ENCODE measurements at regions not wholly inside any gene's neighbourhood (a gene's known extent, or its start where the extent isn't known, plus 50 kb on each side); places are given as distances from the start of the nearest gene placed in this dataset.
A peak's percentile ranks its signal among the peaks of the same experiment; 100 is the strongest.

GRCh38 chr20:39130627-39131026 is 168.5 kb downstream of the DHX35 start:
- no peak for FAIRE-seq
- no peak for TF ChIP-seq PAX5 (IDR thresholded peaks at IDR 0.05; ENCODE audit: insufficient read depth, low read length, severe bottlenecking)
- no peak for TF ChIP-seq POU2F2 (IDR thresholded peaks at IDR 0.05; ENCODE audit: low read depth, low read length)
- TF ChIP-seq POLR2A (IDR thresholded peaks at IDR 0.05; ENCODE audit: low read depth, low read length): no peak
- TF ChIP-seq POLR2AphosphoS5 (IDR thresholded peaks at IDR 0.05; ENCODE audit: low read depth, low read length): no peak
- no peak for TF ChIP-seq SPI1 (IDR thresholded peaks at IDR 0.05; ENCODE audit: low read depth, low read length)
- no peak for TF ChIP-seq TAF1 (IDR thresholded peaks at IDR 0.05; ENCODE audit: low read depth, low read length)

GRCh38 chr20:39129523-39129922 is 167.4 kb downstream of the DHX35 start:
- DNase-seq (ENCODE audit: insufficient read length, low spot score) (no peak), FAIRE-seq (no peak)
- no peak for TF ChIP-seq POLR2A (IDR thresholded peaks at IDR 0.05; ENCODE audit: low read depth, low read length)
- TF ChIP-seq PAX5 (IDR thresholded peaks at IDR 0.05; ENCODE audit: insufficient read depth, low read length, severe bottlenecking): no peak
- no peak for TF ChIP-seq SPI1 (IDR thresholded peaks at IDR 0.05; ENCODE audit: low read depth, low read length)
- TF ChIP-seq POU2F2 (IDR thresholded peaks at IDR 0.05; ENCODE audit: low read depth, low read length): no peak
- TF ChIP-seq POLR2AphosphoS5 (IDR thresholded peaks at IDR 0.05; ENCODE audit: low read depth, low read length): no peak
- TF ChIP-seq TAF1 (IDR thresholded peaks at IDR 0.05; ENCODE audit: low read depth, low read length): no peak

More at GRCh38 chr20:39130627-39131026, 168.5 kb downstream of the DHX35 start:
- DNase-seq (ENCODE audit: insufficient read length, low spot score): no peak

GRCh38 chr20:39124064-39124463 is 161.9 kb downstream of the DHX35 start:
- TF ChIP-seq POU2F2 (IDR thresholded peaks at IDR 0.05; ENCODE audit: low read depth, low read length) (no peak), POLR2A (IDR thresholded peaks at IDR 0.05; ENCODE audit: low read depth, low read length) (no peak), PAX5 (IDR thresholded peaks at IDR 0.05; ENCODE audit: insufficient read depth, low read length, severe bottlenecking) (no peak), SPI1 (IDR thresholded peaks at IDR 0.05; ENCODE audit: low read depth, low read length) (no peak), TAF1 (IDR thresholded peaks at IDR 0.05; ENCODE audit: low read depth, low read length) (no peak), POLR2AphosphoS5 (IDR thresholded peaks at IDR 0.05; ENCODE audit: low read depth, low read length) (no peak)
- no peak for DNase-seq (ENCODE audit: insufficient read length, low spot score)
- no peak for FAIRE-seq

DNA sequence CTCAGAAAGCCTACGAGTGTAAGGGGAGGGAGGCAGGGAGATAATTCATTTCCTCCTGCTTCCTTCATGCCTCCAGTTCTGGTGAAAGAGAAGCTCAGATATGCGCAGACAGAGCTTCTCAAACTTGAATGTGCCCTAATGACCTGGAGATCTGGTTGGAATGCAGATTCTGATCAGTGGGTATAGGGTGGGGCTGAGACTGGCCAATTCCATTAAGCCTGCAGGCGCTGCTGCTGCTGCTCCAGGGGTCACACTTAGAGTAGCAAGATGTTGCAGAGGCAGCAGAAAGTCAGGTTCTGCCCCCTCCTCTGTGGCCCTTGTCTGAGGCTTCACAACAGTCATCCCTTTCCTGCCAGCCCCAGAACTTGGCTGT is 161.0 kb downstream of the DHX35 start:
- DNase-seq (ENCODE audit: insufficient read length, low spot score) (no peak), FAIRE-seq (no peak)
- TF ChIP-seq SPI1 (IDR thresholded peaks at IDR 0.05; ENCODE audit: low read depth, low read length) (no peak), TAF1 (IDR thresholded peaks at IDR 0.05; ENCODE audit: low read depth, low read length) (no peak), POLR2A (IDR thresholded peaks at IDR 0.05; ENCODE audit: low read depth, low read length) (no peak), PAX5 (IDR thresholded peaks at IDR 0.05; ENCODE audit: insufficient read depth, low read length, severe bottlenecking) (no peak), POLR2AphosphoS5 (IDR thresholded peaks at IDR 0.05; ENCODE audit: low read depth, low read length) (no peak), POU2F2 (IDR thresholded peaks at IDR 0.05; ENCODE audit: low read depth, low read length) (no peak)

DNA sequence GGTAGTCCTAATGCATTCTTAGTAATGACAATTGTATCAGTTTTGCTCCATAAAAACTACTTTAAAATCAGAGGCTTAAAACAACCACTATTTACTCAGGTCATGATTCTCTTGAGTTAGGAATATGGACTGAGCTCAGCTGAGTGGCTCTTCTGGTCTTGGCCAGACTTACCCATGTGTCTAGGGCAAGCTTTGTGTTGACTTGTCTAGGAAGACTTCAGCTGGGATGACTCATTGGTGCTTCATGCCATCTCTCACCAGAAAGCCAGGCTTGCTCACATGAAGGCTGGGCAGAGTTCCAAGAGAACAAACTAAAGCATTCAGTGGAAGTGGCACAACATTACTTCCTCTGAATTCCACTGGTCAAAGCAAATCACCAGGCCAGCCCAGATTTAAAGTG is 155.3 kb downstream of the DHX35 start:
- no peak for DNase-seq (ENCODE audit: insufficient read length, low spot score)
- TF ChIP-seq PAX5 (IDR thresholded peaks at IDR 0.05; ENCODE audit: insufficient read depth, low read length, severe bottlenecking): no peak
- TF ChIP-seq POU2F2 (IDR thresholded peaks at IDR 0.05; ENCODE audit: low read depth, low read length): no peak
- TF ChIP-seq TAF1 (IDR thresholded peaks at IDR 0.05; ENCODE audit: low read depth, low read length): no peak
- no peak for TF ChIP-seq SPI1 (IDR thresholded peaks at IDR 0.05; ENCODE audit: low read depth, low read length)
- TF ChIP-seq POLR2AphosphoS5 (IDR thresholded peaks at IDR 0.05; ENCODE audit: low read depth, low read length): no peak
- TF ChIP-seq POLR2A (IDR thresholded peaks at IDR 0.05; ENCODE audit: low read depth, low read length): no peak
- no peak for FAIRE-seq

- FAIRE-seq: no peak
Measured at GRCh38 chr20:39116020-39116419, 153.9 kb downstream of the DHX35 start.

GRCh38 chr20:39112178-39112743 is 150.1 kb downstream of the DHX35 start:
- peak; percentile 75 for FAIRE-seq
- DNase-seq (ENCODE audit: insufficient read length, low spot score): peak; percentile 57
- no peak for TF ChIP-seq PAX5 (IDR thresholded peaks at IDR 0.05; ENCODE audit: insufficient read depth, low read length, severe bottlenecking)
- no peak for TF ChIP-seq POU2F2 (IDR thresholded peaks at IDR 0.05; ENCODE audit: low read depth, low read length)
- no peak for TF ChIP-seq POLR2AphosphoS5 (IDR thresholded peaks at IDR 0.05; ENCODE audit: low read depth, low read length)
- TF ChIP-seq TAF1 (IDR thresholded peaks at IDR 0.05; ENCODE audit: low read depth, low read length): no peak
- TF ChIP-seq SPI1 (IDR thresholded peaks at IDR 0.05; ENCODE audit: low read depth, low read length): no peak

More at GRCh38 chr20:39116020-39116419, 153.9 kb downstream of the DHX35 start:
- no peak for DNase-seq (ENCODE audit: insufficient read length, low spot score)
- no peak for TF ChIP-seq POU2F2 (IDR thresholded peaks at IDR 0.05; ENCODE audit: low read depth, low read length)
- no peak for TF ChIP-seq TAF1 (IDR thresholded peaks at IDR 0.05; ENCODE audit: low read depth, low read length)
- no peak for TF ChIP-seq PAX5 (IDR thresholded peaks at IDR 0.05; ENCODE audit: insufficient read depth, low read length, severe bottlenecking)
- no peak for TF ChIP-seq POLR2A (IDR thresholded peaks at IDR 0.05; ENCODE audit: low read depth, low read length)
- TF ChIP-seq SPI1 (IDR thresholded peaks at IDR 0.05; ENCODE audit: low read depth, low read length): no peak
- no peak for TF ChIP-seq POLR2AphosphoS5 (IDR thresholded peaks at IDR 0.05; ENCODE audit: low read depth, low read length)

DNA sequence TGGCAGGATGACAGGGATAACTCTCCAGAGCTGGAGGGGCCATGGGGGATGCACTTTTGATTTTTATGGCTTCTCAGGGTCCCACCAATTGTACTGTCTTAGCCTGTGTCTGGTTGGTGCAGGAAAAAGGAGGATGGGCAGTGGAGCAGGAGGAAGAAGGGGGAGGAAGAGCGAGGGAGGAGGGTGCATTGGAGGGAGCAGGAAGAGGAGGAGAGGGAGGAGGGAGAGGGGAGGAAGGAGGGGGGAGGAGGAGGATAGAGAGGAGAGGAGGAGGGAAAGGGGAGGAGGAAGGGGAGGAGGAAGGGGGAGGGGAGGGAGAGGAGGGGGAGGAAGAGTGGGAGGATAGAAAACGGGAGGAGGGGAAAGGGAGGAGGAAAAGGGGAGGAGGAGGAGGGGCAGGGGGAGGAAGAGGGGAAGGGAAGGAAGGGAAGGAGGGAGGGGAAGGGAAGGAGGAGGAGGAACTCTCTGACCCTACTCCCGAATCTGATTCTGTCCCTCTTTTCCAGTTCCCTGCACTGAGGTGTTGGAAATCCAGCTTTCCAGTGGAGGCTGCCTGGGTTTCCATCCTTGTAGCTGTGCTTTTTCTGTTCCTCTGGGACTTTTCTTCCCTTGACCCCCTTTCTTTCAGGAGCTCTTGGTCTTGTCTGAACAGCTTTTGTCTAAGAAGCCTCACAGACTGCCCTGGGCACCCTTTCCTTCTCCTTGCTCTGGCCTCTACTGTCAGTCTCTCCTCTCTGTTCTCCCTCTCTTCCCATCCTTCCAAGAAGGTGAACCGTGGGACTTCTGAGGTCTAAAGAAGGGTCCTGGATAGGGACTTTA is 149.4 kb downstream of the DHX35 start:
- no peak for DNase-seq (ENCODE audit: insufficient read length, low spot score)
- TF ChIP-seq SPI1 (IDR thresholded peaks at IDR 0.05; ENCODE audit: low read depth, low read length) (no peak), POU2F2 (IDR thresholded peaks at IDR 0.05; ENCODE audit: low read depth, low read length) (no peak), POLR2A (IDR thresholded peaks at IDR 0.05; ENCODE audit: low read depth, low read length) (no peak), POLR2AphosphoS5 (IDR thresholded peaks at IDR 0.05; ENCODE audit: low read depth, low read length) (no peak), PAX5 (IDR thresholded peaks at IDR 0.05; ENCODE audit: insufficient read depth, low read length, severe bottlenecking) (no peak), TAF1 (IDR thresholded peaks at IDR 0.05; ENCODE audit: low read depth, low read length) (no peak)
- FAIRE-seq: no peak

GRCh38 chr20:39110819-39111136 is 148.6 kb downstream of the DHX35 start:
- peak; percentile 88 for TF ChIP-seq POU2F2 (IDR thresholded peaks at IDR 0.05; ENCODE audit: low read depth, low read length)
- no peak for TF ChIP-seq SPI1 (IDR thresholded peaks at IDR 0.05; ENCODE audit: low read depth, low read length)
- FAIRE-seq (no peak), DNase-seq (ENCODE audit: insufficient read length, low spot score) (no peak)

Data from GM12891 (cell line).